ENCODE measurements at regions not wholly inside any gene's neighbourhood (a gene's known extent, or its start where the extent isn't known, plus 50 kb on each side); places are given as distances from the start of the nearest gene placed in this dataset.

- TF ChIP-seq, protein P1, sequence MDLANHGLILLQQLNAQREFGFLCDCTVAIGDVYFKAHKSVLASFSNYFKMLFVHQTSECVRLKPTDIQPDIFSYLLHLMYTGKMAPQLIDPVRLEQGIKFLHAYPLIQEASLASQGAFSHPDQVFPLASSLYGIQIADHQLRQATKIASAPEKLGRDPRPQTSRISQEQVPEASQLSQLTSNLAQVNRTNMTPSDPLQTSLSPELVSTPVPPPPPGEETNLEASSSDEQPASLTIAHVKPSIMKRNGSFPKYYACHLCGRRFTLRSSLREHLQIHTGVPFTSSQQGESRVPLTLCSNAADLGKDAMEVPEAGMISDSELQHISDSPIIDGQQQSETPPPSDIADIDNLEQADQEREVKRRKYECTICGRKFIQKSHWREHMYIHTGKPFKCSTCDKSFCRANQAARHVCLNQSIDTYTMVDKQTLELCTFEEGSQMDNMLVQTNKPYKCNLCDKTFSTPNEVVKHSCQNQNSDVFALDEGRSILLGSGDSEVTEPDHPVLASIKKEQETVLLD (CRISPR knock-in tag; IDR thresholded peaks at IDR 0.05; ENCODE audit: low read depth) = no peak
These were observed 77.7 kb upstream of the SNX2 start (continued) for GRCh38 chr5:122697191-122697590.

GRCh38 chr5:122699201-122699600, 75.7 kb upstream of the SNX2 start:
- ChIA-PET CTCF (ENCODE audit: low intra/inter-chr PET ratio, low total read pairs) (no interaction called here), POLR2A (no interaction called here)
- ATAC-seq (no peak), FAIRE-seq (no peak), DNase-seq (ENCODE audit: low spot score) (no peak)
- Histone ChIP-seq H3K9ac (ENCODE audit: insufficient read depth, low read depth, low read length) (no peak overlapping the region), H2AFZ (ENCODE audit: low read length) (no peak overlapping the region), H3K36me3 (replicated peaks in 1 of 2; ENCODE audit: control insufficient read depth in 1 of 2, insufficient read depth in 2 of 2, low read length in 2 of 2) (no peaks in the 10 kb centered on the region), H3K27ac (ENCODE audit: extremely low read length, insufficient read depth, low read length) (no peak overlapping the region), H3K4me2 (ENCODE audit: low read depth, low read length) (no peak overlapping the region), H3K27me3 (ENCODE audit: control insufficient read depth in 1 of 2, insufficient read depth in 2 of 2, low read length in 2 of 2) (no peaks in the 10 kb centered on the region), H3K79me2 (ENCODE audit: insufficient read depth, low read length) (no peaks in the 10 kb centered on the region), H3K4me3 (replicated peaks in 1 of 3; ENCODE audit: insufficient read depth in 1 of 3, low read depth in 2 of 3, low read length in 3 of 3) (no peak overlapping the region), H3K4me1 (ENCODE audit: insufficient read depth, low read length) (no peaks in the 10 kb centered on the region), H4K20me1 (ENCODE audit: insufficient read depth, low read length) (no peaks in the 10 kb centered on the region), H3K9me3 (ENCODE audit: low read length) (no peaks in the 10 kb centered on the region)
- no TSS peak for BruUV-seq (replicated peaks)
- in situ Hi-C loops (cut with HindIII; ENCODE audit: extremely low pct_ligation_motif_present, low pct_unique_long_range_greater_than_20kb) (no loop called here), intact Hi-C loops (cut with micrococcal nuclease; ENCODE audit: unreplicated experiment) (no loop called here)
- WGBS (ENCODE audit: low lambda C conversion rate) = 45% methylated on average over 2 of the region's 2 CpGs
- no peak for TF ChIP-seq ZNF724P (CRISPR knock-in tag; IDR thresholded peaks at IDR 0.05; ENCODE audit: borderline replicate concordance)
- TF ChIP-seq HHEX (CRISPR knock-in tag; IDR thresholded peaks at IDR 0.05) = no peak
- TF ChIP-seq ZNF232 (CRISPR knock-in tag; IDR thresholded peaks at IDR 0.05; ENCODE audit: borderline replicate concordance) = no peak
- TF ChIP-seq NFAT5 (CRISPR knock-in tag; IDR thresholded peaks at IDR 0.05) = no peak
- TF ChIP-seq PAX8 (CRISPR knock-in tag; IDR thresholded peaks at IDR 0.05; ENCODE audit: borderline replicate concordance) = no peak
- no peak for TF ChIP-seq TP53 (CRISPR knock-in tag; conservative IDR thresholded peaks at IDR 0.05)
- no peak for TF ChIP-seq ZNF275 (CRISPR knock-in tag; IDR thresholded peaks at IDR 0.05; ENCODE audit: borderline replicate concordance)
- no peak for TF ChIP-seq LBX2 (CRISPR knock-in tag; IDR thresholded peaks at IDR 0.05; ENCODE audit: borderline replicate concordance)
- no peak for TF ChIP-seq ZNF740 (CRISPR knock-in tag; IDR thresholded peaks at IDR 0.05)
